H7 (cell line): ENCODE measurements at regions not wholly inside any gene's neighbourhood (a gene's known extent, or its start where the extent isn't known, plus 50 kb on each side); places are given as distances from the start of the nearest gene placed in this dataset.

Source experiments
- DNase-seq: peaks from one replicate; pipeline ENCODE4 v3.0.0; 2012
- H3K27me3 ChIP-seq: 2 replicates; pipeline ENCODE4 v1.6.0; 2011; ENCODE audit warnings: mild to moderate bottlenecking, low read length; ENCODE audit not compliant: control insufficient read depth, insufficient read depth
- H3K36me3 ChIP-seq: replicated peaks from 2 replicates; pipeline ENCODE4 v1.5.1; 2011; ENCODE audit warnings: low read length; ENCODE audit not compliant: control insufficient read depth, insufficient read depth
- H3K4me3 ChIP-seq: 2 replicates; pipeline ENCODE4 v1.5.1; 2011; ENCODE audit warnings: low read depth, mild to moderate bottlenecking, control low read depth, low read length, moderate library complexity; ENCODE audit not compliant: insufficient read depth

DNA sequence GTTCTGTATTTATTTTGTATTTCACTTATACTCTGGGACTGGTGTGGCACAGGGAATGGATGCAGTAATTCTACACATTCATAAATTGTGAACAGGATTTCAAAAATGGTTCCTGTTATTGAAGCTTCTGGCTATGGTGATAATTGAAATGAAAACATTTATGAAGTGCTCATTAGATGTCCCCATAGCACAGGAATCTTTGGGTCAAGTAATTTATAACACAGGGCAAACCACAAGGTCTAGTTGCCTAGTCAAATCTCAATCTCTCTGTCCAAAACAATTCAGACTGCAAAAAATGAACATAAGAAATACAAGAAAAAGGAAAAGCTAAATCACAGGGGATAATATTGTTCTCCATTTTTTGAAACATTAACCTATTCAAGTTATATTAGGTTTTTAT is 117.5 kb upstream of the PTPRG start:
- no peak for DNase-seq
- no peaks in the 10 kb centered on the region for H3K36me3 ChIP-seq
- no peak overlapping the region for H3K4me3 ChIP-seq
- no peaks in the 10 kb centered on the region for H3K27me3 ChIP-seq

GRCh38 chr3:61444782-61445181 is 116.6 kb upstream of the PTPRG start:
- DNase-seq, result no peak
- Histone ChIP-seq H3K36me3 (no peaks in the 10 kb centered on the region), H3K4me3 (no peak overlapping the region), H3K27me3 (no peaks in the 10 kb centered on the region)

GRCh38 chr3:61445924-61446323 is 115.4 kb upstream of the PTPRG start:
- no peak for DNase-seq
- Histone ChIP-seq H3K27me3 (no peaks in the 10 kb centered on the region), H3K4me3 (no peak overlapping the region), H3K36me3 (no peaks in the 10 kb centered on the region)

GRCh38 chr3:61446341-61446740 is 115.0 kb upstream of the PTPRG start:
- H3K4me3 ChIP-seq, result no peak overlapping the region
- no peaks in the 10 kb centered on the region for H3K36me3 ChIP-seq
- H3K27me3 ChIP-seq, result no peaks in the 10 kb centered on the region
- no peak for DNase-seq

DNA sequence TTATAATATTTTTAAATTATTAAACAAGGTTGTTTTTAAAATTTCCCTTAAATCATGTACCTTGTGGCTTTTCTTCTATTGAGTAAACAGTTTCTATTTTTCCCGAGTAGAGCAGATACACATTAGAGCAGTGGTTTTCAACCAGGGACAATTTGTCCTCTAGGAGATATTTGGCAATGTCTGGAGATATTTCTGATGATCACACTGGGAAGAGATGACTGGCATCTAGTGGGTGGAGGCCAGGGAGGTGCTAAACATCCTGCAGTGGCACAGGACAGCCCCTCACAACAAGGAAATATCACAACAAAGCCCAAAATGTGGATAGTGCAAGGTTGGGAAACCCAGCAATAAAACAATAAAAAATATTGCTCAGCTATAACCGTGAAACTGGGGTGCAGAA is 113.0 kb upstream of the PTPRG start:
- Histone ChIP-seq H3K27me3 (no peaks in the 10 kb centered on the region), H3K36me3 (no peaks in the 10 kb centered on the region), H3K4me3 (no peak overlapping the region)
- DNase-seq, result no peak

DNA sequence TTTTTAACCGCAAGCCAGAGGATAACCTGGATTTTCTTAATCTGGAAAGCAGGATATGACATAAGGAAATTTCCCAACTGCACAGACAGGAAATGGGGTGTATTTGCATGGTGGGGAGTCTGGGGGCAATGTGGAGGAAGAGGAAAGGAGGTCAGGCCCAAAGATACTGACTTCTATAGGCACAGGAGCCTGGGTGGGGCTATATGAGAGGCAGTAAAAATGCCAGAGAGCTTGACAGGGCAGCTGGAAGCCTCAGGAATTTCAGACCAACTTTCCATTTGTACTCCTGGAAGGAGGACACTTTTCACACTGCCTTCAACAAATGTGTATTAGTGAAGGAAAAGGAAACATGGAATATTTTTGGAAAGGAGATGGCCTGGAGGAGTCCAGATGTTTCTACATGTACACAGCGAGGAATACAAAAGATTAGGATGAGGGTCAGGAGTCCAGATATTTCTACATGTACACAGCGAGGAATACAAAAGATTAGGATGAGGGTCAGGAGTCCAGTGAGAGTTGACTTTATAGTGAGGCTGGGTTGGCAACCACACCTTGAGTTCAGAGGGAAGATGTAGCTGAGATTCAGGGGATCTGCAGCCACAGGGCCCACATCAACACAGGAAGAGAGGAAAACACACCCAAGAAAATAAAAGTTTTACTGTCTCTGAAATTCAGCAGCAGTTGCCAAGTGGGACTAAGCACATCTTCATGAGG is 111.9 kb upstream of the PTPRG start:
- H3K27me3 ChIP-seq, result no peaks in the 10 kb centered on the region
- H3K36me3 ChIP-seq, result no peaks in the 10 kb centered on the region
- no peak for DNase-seq
- no peak overlapping the region for H3K4me3 ChIP-seq

GRCh38 chr3:61450866-61451265 is 110.5 kb upstream of the PTPRG start:
- Histone ChIP-seq H3K27me3 (no peaks in the 10 kb centered on the region), H3K36me3 (no peaks in the 10 kb centered on the region), H3K4me3 (no peak overlapping the region)
- no peak for DNase-seq

- no peak overlapping the region for H3K4me3 ChIP-seq
- no peaks in the 10 kb centered on the region for H3K36me3 ChIP-seq
- no peak for DNase-seq
These were observed 109.5 kb upstream of the PTPRG start for GRCh38 chr3:61451841-61452240.

GRCh38 chr3:61452535-61453090 is 108.8 kb upstream of the PTPRG start:
- no peaks in the 10 kb centered on the region for H3K36me3 ChIP-seq
- H3K4me3 ChIP-seq, result no peak overlapping the region
- H3K27me3 ChIP-seq, result no peaks in the 10 kb centered on the region
- DNase-seq, result no peak

More at GRCh38 chr3:61451841-61452240, 109.5 kb upstream of the PTPRG start:
- no peaks in the 10 kb centered on the region for H3K27me3 ChIP-seq

DNA sequence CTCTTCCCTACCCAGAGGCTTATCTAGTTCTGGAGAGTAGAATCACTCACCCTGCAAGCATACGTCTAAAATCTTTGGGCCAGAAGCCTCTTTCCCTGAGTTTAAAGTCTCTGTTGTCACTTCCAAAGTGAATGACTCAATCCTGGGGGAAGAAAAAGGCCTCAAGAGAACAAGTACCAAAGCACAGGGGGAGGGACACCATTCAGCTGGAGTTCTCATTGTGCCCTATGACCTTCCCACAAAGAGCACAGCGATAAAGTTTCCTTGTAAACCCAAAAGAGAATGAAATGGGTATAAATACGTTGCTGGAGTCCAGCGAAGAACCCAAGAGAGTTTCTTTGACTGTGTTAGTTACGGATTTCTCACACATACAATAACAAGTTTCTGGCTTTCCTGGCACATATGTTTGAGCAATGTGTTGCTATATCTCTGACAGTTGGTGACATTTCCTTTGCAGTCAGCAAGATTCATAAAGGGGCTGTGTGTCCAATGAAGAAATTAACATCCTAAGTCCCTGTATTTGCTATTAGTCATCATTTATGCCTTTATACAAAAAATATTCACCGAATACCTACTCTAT is 107.3 kb upstream of the PTPRG start:
- no peak for DNase-seq
- H3K36me3 ChIP-seq, result no peaks in the 10 kb centered on the region
- no peak overlapping the region for H3K4me3 ChIP-seq
- no peaks in the 10 kb centered on the region for H3K27me3 ChIP-seq

- Histone ChIP-seq H3K36me3 (no peaks in the 10 kb centered on the region), H3K4me3 (no peak overlapping the region), H3K27me3 (no peaks in the 10 kb centered on the region)
- DNase-seq, result no peak
These were observed 106.6 kb upstream of the PTPRG start for GRCh38 chr3:61454801-61455200.

DNA sequence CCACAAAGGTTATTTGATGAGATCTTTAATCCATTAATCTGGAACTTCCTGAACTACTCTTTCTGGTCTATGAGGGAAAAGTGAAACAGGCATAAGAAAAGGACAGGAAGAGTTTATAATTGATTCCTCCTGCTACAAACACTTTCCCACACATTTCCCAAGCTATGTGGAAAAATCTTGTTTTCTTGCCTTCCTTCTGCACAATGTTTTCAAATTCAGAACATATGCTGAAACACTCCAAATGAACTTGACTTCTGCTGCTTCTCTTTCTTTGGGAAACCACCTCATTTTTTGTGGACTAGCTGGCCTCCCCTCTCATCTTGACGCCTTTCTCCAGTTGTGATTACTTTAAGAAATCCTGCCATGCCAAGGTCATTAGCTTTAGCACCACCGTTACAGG is 100.7 kb upstream of the PTPRG start:
- no peaks in the 10 kb centered on the region for H3K27me3 ChIP-seq
- no peak for DNase-seq
- H3K4me3 ChIP-seq, result no peak overlapping the region
- no peaks in the 10 kb centered on the region for H3K36me3 ChIP-seq

DNA sequence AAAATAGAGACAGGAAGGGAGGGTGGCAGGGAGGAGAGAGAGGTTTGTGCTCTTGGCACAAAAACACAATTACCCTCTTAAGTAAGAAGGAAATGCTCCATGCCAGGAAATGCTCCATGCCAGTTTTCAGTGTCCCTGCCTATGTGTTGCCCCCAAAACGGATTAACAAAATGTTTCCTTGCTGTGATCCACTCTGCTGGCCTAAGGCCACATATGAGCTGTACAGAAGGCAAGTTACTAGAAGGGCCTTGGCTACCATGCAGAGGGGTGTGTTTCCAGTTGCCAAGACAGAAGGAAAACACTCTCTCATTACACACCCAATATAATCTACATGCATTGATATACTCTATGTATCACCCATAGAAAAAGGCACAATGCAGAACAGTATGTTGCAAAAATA is 98.2 kb upstream of the PTPRG start:
- H3K36me3 ChIP-seq, result no peaks in the 10 kb centered on the region
- DNase-seq, result no peak
- H3K27me3 ChIP-seq, result no peaks in the 10 kb centered on the region; the same call in 1 of the 2 replicates
- H3K4me3 ChIP-seq, result no peak overlapping the region

DNA sequence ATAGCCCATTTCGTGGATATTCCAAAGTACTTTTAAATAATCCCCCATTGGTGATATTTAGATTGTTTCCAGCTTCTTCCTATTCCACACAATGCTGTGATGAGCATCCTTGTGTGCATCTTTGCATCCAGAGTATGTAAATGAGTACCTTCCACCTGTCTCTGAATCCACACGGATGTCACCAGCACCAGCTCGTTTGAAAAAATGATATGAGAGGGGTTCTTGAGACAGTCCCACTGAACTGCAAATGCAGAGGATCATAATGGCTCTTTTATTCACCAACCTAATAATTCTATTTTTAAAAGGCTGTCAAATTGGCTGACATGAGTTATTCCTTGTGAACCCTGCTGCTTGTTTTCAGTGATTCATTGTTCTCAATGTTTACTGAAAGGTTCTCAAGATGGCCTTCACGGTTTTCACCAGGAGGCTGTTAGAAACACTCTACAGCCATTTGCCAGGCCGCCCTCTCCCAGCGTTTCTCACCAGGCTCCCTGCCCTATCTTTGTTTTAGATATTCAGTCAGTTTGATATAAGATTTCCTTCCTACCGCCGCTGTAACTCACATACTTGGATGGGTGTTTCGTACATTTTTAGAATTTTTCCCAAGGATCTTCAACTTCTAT is 96.7 kb upstream of the PTPRG start:
- no peaks in the 10 kb centered on the region for H3K36me3 ChIP-seq
- no peak overlapping the region for H3K4me3 ChIP-seq
- DNase-seq, result no peak
- H3K27me3 ChIP-seq, result no peaks in the 10 kb centered on the region; the same call in 1 of the 2 replicates

DNA sequence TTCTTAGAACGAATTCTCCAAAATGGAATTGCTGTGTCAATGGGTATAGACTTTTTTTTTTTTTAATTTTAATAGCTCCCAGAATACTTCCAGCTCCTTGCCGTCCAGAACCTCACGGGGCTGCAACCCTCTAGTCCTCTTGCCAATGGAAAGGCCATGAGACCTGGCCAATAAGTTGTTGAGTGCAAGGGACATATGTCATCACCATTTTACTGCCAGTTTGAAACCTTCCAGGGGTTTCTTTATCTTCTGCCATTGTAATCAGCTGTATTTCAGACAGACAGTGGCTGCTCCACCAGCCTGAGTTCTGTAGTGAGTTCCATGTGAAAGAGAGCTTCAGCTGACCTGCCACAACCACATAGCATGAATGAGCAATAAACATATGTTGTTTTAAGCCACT is 95.0 kb upstream of the PTPRG start:
- Histone ChIP-seq H3K4me3 (no peak overlapping the region), H3K36me3 (no peaks in the 10 kb centered on the region), H3K27me3 (no peaks in the 10 kb centered on the region; the same call in 1 of the 2 replicates)
- DNase-seq, result no peak
